Lower lobe of right lung (tissue), 2 donors: ENCODE measurements at regions not wholly inside any gene's neighbourhood (a gene's known extent, or its start where the extent isn't known, plus 50 kb on each side); places are given as distances from the start of the nearest gene placed in this dataset.

Experiments
- ATAC-seq, 2 donors: fragments of 200-7000 bp; cut with Tn5 transposase; one replicate each; pipeline ENCODE4 v1.9.1; 2020 to 2022; ENCODE audit warnings: mild to moderate bottlenecking in 2 of 2, moderate library complexity in 2 of 2
- DNase-seq: peaks from one replicate; pipeline ENCODE4 v3.0.0-alpha.2; 2020
- H3K27ac ChIP-seq: fragments of 200-600 bp; one replicate; pipeline ENCODE4 v1.8.0; 2022
- H3K27me3 ChIP-seq: fragments of 200-600 bp; one replicate; pipeline ENCODE4 v1.8.0; 2022; ENCODE audit warnings: low read depth
- H3K36me3 ChIP-seq: fragments of 200-600 bp; one replicate; pipeline ENCODE4 v1.8.0; 2022; ENCODE audit warnings: mild to moderate bottlenecking
- H3K4me1 ChIP-seq: fragments of 200-600 bp; one replicate; pipeline ENCODE4 v1.8.0; 2022
- H3K4me3 ChIP-seq: fragments of 200-600 bp; one replicate; pipeline ENCODE4 v1.8.0; 2022; ENCODE audit warnings: mild to moderate bottlenecking
- H3K9me3 ChIP-seq: fragments of 200-600 bp; one replicate; pipeline ENCODE4 v1.8.0; 2022
- CTCF ChIP-seq: fragments of 200-600 bp; IDR thresholded peaks from one replicate; pipeline ENCODE4 v1.8.0; 2022; ENCODE audit warnings: antibody characterized with exemption, mild to moderate bottlenecking
- intact Hi-C: fragments of 100-400 bp; cut with DNase I; formaldehyde crosslinking; loops from one replicate; pipeline ENCODE4 v1.11.0; 2022
- donor health status: DM: no; HTN: yes; CAD: no; lungs with severe emphysema.

GRCh38 chr17:13941781-13942180, 127.5 kb upstream of the COX10 start:
- Histone ChIP-seq H3K4me3 (no peak overlapping the region), H3K4me1 (no peaks in the 10 kb centered on the region), H3K27ac (no peak overlapping the region), H3K27me3 (no peaks in the 10 kb centered on the region), H3K9me3 (peaks cover 7% of the 10 kb centered on the region), H3K36me3 (no peaks in the 10 kb centered on the region)
- DNase-seq (no peak), ATAC-seq (no peak)
- intact Hi-C loops, result no loop called here
- TF ChIP-seq CTCF, result no peak

DNA sequence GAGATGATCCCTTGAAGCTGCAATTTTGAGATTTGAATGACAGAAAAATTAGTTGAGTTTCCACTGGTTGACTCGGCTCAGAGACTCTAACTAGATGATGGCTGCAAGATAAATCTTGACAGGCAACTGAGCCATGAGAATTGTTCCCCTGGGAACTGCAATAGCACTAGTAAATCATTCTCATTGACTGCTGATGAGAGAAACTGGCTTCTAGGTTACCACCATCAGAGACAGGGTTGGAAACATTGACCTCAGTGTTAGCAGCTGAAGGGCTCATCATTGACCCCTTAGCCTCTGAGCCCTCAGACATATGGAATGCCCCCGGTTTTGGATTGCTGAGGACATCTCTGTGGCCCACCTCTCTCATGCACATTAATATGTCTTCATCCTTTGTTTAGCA, 125.4 kb upstream of the COX10 start:
- Histone ChIP-seq H3K9me3 (peaks cover 7% of the 10 kb centered on the region), H3K4me1 (no peaks in the 10 kb centered on the region), H3K27me3 (no peaks in the 10 kb centered on the region), H3K27ac (no peak overlapping the region), H3K36me3 (no peaks in the 10 kb centered on the region), H3K4me3 (no peak overlapping the region)
- TF ChIP-seq CTCF, result no peak
- no peak for ATAC-seq
- intact Hi-C loops, result no loop called here
- no peak for DNase-seq

DNA sequence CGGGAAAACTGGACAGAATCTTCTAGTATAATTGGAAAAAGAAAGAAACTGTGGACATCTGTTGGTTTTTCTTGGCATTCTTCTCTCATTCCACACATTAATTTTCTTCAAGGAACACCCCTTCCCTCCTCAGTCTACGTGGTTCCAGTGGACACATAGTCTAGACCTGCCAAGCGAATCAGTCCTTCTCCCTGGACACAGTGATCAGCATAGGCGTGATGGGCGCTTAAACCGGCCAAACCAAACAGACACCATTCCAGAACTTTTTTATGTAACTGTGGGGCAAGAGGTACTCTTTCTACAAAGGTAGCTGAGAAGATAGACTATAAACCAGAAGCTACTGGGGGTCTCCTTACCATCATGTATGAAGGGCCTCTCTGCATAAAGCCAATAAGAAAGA, 121.8 kb upstream of the COX10 start:
- intact Hi-C loops, result no loop called here
- no peak for DNase-seq
- Histone ChIP-seq H3K27ac (no peak overlapping the region), H3K4me1 (no peaks in the 10 kb centered on the region), H3K36me3 (no peaks in the 10 kb centered on the region), H3K9me3 (no peaks in the 10 kb centered on the region), H3K4me3 (no peak overlapping the region), H3K27me3 (no peaks in the 10 kb centered on the region)
- TF ChIP-seq CTCF, result no peak
- ATAC-seq, result no peak

GRCh38 chr17:13952009-13952750, 117.1 kb upstream of the COX10 start:
- no peak for ATAC-seq
- Histone ChIP-seq H3K27ac (no peak overlapping the region), H3K9me3 (no peaks in the 10 kb centered on the region), H3K4me1 (no peaks in the 10 kb centered on the region), H3K27me3 (no peaks in the 10 kb centered on the region), H3K4me3 (no peak overlapping the region), H3K36me3 (no peaks in the 10 kb centered on the region)
- intact Hi-C loops, result no loop called here
- no peak for DNase-seq
- TF ChIP-seq CTCF, result no peak

DNA sequence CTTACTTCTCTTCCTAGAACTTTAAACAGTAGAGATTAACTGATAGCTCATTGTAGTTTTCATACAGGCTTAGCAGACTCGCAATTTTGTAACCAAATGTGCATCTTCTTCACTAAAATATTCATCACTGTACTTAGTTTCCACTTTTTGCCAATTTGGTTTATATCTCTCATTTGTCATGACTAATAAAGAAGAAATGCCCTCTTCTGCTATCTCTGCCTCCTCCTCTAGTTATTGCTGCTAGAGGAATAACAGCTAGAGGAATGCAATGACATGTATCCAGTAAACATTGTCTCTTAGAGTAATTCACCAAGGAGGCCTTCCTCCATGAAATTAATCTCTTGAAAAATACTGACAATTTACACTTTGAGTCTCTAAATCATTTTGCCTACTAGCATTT, 115.5 kb upstream of the COX10 start:
- no peak for TF ChIP-seq CTCF
- Histone ChIP-seq H3K4me3 (no peak overlapping the region), H3K36me3 (no peaks in the 10 kb centered on the region), H3K9me3 (no peaks in the 10 kb centered on the region), H3K4me1 (no peaks in the 10 kb centered on the region), H3K27me3 (no peaks in the 10 kb centered on the region), H3K27ac (no peak overlapping the region)
- ATAC-seq (no peak), DNase-seq (no peak)
- intact Hi-C loops, result no loop called here
